Mesothelial cell of epicardium (in vitro differentiated cells): ENCODE measurements at regions not wholly inside any gene's neighbourhood (a gene's known extent, or its start where the extent isn't known, plus 50 kb on each side); places are given as distances from the start of the nearest gene placed in this dataset.
"Not testable (repeated sequence)": the region's sequence is repeated elsewhere in the genome, so short reads cannot be mapped to it uniquely, and the experiment has no call there.

Experiments
- DNase-seq, 2 experiments: peaks; one replicate each; pipeline ENCODE4 v3.0.0; 2021; ENCODE audit warnings: low spot score in 2 of 2; ENCODE audit not compliant: unreplicated experiment in 2 of 2
- H3K27ac Mint-ChIP-seq: 2 replicates; pipeline ENCODE4 v1.8.0; 2021; ENCODE audit warnings: mixed read lengths
- H3K27me3 Mint-ChIP-seq: 2 replicates; pipeline ENCODE4 v1.8.0; 2021; ENCODE audit warnings: low read depth, mixed read lengths
- H3K36me3 Mint-ChIP-seq: 2 replicates; pipeline ENCODE4 v1.8.0; 2021; ENCODE audit warnings: mixed read lengths
- H3K4me1 Mint-ChIP-seq: 2 replicates; pipeline ENCODE4 v1.8.0; 2021; ENCODE audit warnings: mixed read lengths
- H3K4me3 Mint-ChIP-seq: 2 replicates; pipeline ENCODE4 v1.8.0; 2021; ENCODE audit warnings: mild to moderate bottlenecking, moderate library complexity, mixed read lengths
- H3K9me3 Mint-ChIP-seq: 2 replicates; pipeline ENCODE4 v1.8.0; 2021; ENCODE audit warnings: mixed read lengths
- TF ChIP-seq, protein P1 (sequence below): fragments of 200-600 bp; sonication (generic); IDR thresholded peaks from one replicate; pipeline ENCODE4 v1.5.0; 2021; ENCODE audit warnings: antibody characterized with exemption; ENCODE audit not compliant: unreplicated experiment

DNA sequence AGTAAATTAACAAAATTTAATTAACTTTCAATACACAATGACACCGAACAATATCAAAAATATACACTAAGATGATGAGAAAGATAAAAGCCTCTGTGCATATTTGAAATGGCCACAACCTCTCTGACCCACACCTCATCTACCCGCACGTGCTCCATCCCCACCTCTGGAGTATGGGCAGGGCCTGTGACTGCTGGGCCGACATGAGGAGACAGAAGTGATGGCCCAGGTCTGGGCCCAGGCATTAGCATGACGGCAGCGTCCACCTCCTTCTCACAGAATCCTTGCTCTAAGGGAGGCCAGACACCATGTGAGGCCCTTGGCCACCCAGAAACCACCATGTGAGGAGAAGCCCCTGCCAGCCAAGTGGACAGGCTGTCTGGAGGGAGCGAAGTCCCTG is 122.1 kb upstream of the RNF32 start:
- TF ChIP-seq, protein P1, sequence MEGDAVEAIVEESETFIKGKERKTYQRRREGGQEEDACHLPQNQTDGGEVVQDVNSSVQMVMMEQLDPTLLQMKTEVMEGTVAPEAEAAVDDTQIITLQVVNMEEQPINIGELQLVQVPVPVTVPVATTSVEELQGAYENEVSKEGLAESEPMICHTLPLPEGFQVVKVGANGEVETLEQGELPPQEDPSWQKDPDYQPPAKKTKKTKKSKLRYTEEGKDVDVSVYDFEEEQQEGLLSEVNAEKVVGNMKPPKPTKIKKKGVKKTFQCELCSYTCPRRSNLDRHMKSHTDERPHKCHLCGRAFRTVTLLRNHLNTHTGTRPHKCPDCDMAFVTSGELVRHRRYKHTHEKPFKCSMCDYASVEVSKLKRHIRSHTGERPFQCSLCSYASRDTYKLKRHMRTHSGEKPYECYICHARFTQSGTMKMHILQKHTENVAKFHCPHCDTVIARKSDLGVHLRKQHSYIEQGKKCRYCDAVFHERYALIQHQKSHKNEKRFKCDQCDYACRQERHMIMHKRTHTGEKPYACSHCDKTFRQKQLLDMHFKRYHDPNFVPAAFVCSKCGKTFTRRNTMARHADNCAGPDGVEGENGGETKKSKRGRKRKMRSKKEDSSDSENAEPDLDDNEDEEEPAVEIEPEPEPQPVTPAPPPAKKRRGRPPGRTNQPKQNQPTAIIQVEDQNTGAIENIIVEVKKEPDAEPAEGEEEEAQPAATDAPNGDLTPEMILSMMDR = no peak
- Mint-ChIP-seq H3K27me3 (peaks cover 10% of the 10 kb centered on the region), H3K9me3 (no peaks in the 10 kb centered on the region), H3K27ac (no peak overlapping the region), H3K4me1 (no peaks in the 10 kb centered on the region), H3K36me3 (no peaks in the 10 kb centered on the region), H3K4me3 (no peak overlapping the region)
- DNase-seq = no peak

DNA sequence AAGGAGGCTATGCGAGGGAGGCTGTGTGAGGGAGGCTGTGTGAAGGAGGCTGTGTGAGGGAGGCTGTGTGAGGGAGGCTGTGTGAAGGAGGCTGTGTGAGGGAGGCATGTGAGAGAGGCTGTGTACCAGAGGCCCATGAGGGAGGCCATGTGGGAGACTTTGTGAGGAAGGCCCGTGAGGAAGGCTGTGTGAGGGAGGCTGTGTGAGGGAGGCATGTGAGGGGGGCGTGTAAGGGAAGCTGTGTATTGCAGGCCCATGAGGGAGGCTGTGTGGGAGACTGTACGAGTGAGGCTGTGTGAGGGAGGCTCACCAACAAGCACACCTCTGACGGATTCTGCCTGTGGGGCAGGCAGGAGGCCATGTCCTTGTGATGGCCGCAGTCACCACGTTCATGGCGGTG is 122.7 kb upstream of the RNF32 start:
- H3K27me3 Mint-ChIP-seq, H3K4me1 Mint-ChIP-seq, H3K27ac Mint-ChIP-seq, H3K9me3 Mint-ChIP-seq, H3K36me3 Mint-ChIP-seq, DNase-seq, H3K4me3 Mint-ChIP-seq: not testable (repeated sequence)

DNA sequence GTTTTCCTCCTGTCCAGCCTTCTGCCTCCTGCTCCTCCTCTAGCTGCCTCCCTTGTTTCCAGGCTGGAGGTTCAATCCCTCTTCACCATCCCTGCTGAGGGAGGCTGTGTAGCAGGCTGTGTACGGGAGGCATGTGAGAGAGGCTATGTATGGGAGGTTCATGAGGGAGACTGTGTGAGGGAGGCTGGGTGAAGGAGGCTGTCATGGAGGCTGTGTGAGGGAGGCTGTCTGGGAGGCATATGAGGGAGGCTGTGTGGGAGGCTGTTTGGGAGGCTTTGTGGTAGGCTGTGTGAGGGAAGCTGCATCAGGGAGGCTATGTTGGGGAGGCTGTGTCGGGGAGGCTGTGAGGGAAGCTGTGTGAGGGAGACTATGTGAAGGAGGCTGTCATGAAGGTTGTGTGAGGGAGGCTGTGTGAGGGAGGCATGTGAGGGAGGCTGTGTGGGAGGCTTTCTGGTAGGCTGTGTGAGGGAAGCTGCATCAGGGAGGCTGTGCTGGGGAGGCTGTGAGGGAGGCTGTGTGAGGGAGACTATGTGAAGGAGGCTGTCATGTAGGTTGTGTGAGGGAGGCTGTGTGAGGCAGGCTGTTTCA is 123.7 kb upstream of the RNF32 start:
- Mint-ChIP-seq H3K9me3 (peaks cover 3% of the 10 kb centered on the region), H3K27ac (no peak overlapping the region), H3K36me3 (no peaks in the 10 kb centered on the region), H3K4me1 (no peaks in the 10 kb centered on the region), H3K27me3 (peaks cover 7% of the 10 kb centered on the region), H3K4me3 (no peak overlapping the region)
- no peak for DNase-seq
- TF ChIP-seq, protein P1 = no peak

DNA sequence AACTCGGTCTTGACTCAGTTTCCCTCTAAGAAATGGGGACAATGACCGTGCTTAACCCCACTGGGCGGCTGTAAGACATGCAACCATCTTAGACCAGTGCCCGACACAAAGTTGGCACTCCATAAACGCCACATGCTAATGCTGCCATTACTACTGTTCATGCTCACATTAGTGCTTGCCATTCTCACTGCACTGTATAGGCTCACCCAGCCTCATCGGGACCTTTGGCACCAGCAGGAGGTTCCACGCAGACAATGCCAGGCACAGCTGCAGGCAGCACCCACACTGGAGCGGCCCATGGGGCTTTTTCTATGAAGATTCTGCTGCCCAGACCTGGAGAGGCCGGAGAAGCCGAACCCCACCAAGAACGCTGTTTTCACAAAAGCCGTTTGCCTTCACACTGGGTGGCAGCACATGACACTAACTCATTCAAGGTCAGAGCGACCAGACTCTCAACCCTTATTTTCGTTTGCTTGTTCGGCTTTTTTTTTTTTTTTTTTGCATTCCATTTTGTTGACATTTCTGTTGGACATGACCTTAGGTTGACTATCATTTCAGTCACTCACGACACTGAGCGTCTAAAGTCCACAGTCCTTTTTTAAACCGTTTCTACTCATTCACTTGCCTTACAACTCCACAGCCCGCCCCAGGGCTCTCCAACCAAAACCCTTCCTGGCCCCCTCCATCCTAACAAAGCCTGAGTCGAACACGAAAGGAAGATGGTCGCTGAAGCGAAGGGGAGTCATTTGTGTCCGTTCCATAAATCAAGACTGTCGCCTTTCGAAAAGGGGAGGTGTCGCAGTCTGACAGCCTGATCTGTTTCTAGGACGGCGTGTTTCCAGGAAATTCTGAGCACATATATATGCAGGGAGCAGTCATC is 124.4 kb upstream of the RNF32 start:
- no peaks in the 10 kb centered on the region for H3K36me3 Mint-ChIP-seq
- DNase-seq = no peak
- H3K4me1 Mint-ChIP-seq = no peaks in the 10 kb centered on the region
- TF ChIP-seq, protein P1 = no peak
- H3K4me3 Mint-ChIP-seq = no peak overlapping the region
- peaks cover 7% of the 10 kb centered on the region for H3K9me3 Mint-ChIP-seq
- no peak overlapping the region for H3K27ac Mint-ChIP-seq
- peaks cover 7% of the 10 kb centered on the region for H3K27me3 Mint-ChIP-seq

DNA sequence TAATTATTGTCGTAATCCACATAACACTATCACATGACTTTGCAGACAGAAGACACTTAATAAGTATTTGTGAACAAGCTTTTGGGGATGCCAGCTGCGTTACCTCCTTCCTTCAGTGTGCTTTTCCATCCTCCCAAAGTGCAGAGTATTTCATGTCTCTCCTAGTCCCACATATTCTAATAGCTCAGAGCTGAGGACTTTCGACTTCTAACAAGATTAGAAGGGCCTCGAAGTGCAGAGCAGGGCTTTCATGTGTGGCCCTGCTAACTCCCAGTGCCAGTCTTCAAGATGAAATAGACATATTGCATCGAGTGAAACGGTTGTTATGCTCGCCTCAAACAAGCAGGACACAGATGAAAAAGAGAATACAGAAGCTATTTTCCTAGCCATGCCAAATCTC is 125.7 kb upstream of the RNF32 start:
- Mint-ChIP-seq H3K9me3 (peaks cover 19% of the 10 kb centered on the region), H3K27ac (no peak overlapping the region), H3K27me3 (peaks cover 7% of the 10 kb centered on the region), H3K4me3 (no peak overlapping the region), H3K4me1 (no peaks in the 10 kb centered on the region), H3K36me3 (no peaks in the 10 kb centered on the region)
- TF ChIP-seq, protein P1 = no peak
- no peak for DNase-seq

DNA sequence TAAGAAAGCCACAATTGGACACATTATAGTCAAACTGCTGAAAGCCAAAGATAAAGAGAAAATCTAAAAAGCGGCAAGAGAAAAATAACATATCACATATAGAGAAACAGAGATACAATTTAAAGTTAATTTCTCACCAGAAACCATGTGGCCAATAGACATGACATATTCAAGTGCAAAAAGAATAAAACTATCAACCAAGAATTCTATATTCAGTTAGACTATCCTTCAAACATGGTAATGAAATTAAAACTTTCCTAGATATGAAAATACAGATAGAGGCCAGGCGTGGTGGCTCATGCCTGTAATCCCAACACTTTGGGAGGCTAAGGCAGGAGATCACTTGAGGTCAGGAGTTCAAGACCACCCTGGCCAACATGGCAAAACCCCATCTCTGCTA is 129.1 kb upstream of the RNF32 start:
- Mint-ChIP-seq H3K9me3 (peaks cover 36% of the 10 kb centered on the region), H3K4me3 (no peak overlapping the region), H3K27ac (no peak overlapping the region), H3K27me3 (peaks cover 6% of the 10 kb centered on the region), H3K4me1 (no peaks in the 10 kb centered on the region), H3K36me3 (no peaks in the 10 kb centered on the region)
- TF ChIP-seq, protein P1 = no peak
- no peak for DNase-seq
